Activated CD8-positive, alpha-beta memory T cell treated with anti-CD3 and anti-CD28 coated beads for 48 hours (primary cell): ENCODE measurements at regions not wholly inside any gene's neighbourhood (a gene's known extent, or its start where the extent isn't known, plus 50 kb on each side); places are given as distances from the start of the nearest gene placed in this dataset.
"Not testable (repeated sequence)": the region's sequence is repeated elsewhere in the genome, so short reads cannot be mapped to it uniquely, and the experiment has no call there.

Source experiments
- DNase-seq, 3 experiments: peaks; one replicate each; pipeline ENCODE4 v3.0.0-alpha.2; 2020; ENCODE audit warnings: low read depth in 2 of 3, low spot score in 2 of 3

DNA sequence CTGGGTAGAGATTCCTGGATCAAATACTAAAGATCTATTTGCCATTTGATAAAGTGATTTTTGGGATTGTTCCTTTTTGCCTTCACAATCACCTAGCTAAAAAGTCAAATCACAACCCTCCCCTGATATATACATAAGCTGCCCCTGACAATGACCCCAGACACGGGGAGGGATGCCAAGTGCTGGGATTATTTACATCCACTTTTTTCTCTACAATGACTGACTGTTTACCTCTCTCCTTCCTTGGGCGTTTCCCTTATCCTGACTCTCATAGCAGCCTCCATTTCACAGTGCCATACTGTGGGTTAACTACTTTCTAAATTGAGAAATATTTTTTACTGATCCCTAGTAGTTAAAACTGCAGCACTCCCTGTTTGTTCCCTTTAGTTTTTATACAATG lies 150.8 kb upstream of the TMEM170B start:
- DNase-seq, result no peak

DNA sequence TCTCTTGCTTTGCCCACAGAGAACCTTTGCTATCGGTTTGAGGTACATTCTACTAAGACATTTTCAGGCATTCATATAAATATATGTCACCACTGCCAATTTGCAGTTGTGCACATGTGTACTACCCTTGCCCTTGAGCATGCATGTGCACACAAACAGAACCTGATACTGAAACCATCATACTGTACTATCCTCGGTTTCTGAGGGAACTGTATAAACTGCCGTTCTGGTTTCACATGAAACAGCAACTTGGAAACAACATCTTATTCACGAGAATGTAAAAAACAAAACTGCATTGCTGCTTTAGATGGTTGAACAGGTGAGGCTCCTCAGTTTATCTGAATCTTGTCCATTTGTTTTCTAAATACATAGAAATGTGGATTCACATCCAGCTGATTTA lies 151.2 kb upstream of the TMEM170B start:
- no peak for DNase-seq

DNA sequence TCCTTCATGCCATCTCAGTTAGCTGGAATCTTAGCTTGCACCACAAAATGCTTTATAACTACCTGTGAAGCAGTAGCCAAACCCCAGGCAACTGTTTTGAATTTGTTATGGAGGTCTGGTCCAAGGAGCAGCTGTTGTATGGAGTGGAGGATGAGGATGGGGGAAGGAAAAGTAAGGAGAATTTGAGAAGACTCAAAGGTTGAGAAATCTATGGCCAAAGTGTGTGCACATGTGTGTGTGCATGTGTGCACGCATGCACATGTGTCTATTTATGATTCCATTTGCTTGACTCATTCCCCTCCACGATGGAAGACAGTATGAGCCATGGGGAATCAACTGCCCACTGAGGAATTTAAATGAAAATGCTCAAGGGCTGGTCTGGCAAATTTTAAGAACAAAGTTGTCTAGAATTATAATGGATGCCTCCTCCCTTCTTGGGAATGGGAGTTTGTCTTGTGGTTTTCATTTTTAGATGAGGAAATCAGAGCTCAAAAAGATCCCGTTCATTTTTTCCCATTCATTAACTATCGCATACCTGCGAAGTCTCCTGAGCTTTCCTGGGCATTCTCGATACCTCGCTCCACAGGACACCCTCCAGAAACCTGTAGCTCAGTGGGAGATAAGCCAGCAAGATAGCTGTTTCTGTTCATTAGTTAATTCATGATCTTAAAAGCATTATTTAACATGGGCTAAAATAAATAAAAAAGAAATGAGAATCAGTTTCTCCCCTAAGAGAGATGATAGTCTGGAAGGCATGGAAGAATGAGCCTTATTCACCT lies 152.3 kb upstream of the NEDD9 start:
- DNase-seq, result no peak

DNA sequence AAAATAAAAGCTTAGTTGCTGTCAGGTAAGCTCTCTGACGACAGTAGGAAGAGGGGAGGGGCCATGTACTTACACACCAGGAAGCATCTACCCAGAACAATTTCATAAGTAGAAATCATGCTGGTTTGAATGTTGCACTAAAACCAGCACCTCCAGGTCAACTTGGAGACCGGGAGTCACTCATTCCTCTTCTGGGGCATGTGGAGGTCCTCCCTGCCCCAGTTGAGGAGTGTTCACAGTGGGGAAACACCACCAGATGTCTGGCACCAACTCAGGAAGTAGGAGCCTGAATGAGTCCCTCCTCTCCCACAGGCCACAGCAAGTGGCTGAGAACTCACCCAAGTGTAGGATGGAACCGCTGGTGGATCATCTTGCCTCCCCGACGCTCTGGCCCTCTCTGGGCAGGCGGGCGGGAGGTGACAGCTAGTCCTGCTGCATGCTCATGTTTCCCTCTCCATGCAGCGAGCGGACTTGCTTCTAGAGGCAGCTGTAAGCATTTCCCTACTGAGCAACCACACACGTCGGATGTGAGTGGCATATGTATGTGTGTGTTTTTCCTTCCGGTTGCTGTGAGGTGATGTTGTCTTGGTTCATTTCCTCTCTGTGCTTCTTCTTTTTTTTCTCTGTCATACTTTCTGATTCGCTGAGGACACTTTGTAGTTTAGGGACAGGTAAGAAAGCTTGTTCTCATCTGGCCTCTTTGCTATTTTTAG lies 149.5 kb upstream of the NEDD9 start:
- peak; percentile 27 to 38 (median 33) for DNase-seq

DNA sequence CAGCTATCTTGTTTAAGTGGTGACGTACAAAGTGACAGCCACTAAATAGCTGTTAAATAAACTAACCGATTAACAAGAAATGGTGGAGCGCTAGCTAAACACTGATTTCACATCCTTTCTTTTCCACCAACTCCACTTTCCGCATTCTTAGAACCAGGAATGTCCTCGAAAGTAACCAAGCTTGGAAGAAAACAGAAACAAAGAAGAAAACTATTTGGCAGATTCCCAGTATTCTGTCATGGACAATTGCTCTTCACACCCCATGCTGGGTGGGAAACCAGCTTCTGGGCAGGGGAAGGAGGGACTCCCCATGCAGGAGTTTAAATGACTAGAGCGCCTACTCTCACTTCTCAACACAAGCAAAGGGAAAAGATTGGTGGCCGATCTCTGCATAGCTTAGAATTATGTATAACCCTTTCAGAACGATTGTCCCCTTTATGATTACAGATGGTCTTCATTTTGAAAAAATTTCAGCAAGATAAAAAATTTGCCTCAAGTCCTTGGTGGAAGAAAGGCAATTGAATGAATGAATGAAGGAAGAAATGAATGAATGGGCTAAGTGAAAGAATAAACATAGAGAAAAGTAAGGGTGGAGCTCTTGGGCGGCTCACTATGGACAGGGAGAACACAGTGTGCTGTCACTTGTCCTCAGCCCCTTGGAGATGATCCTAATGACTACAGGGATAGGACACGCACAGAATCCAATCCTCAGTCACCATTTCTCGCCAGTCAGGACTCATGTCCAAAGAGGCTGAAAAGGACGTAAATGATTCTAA lies 148.7 kb upstream of the NEDD9 start:
- no peak for DNase-seq

DNA sequence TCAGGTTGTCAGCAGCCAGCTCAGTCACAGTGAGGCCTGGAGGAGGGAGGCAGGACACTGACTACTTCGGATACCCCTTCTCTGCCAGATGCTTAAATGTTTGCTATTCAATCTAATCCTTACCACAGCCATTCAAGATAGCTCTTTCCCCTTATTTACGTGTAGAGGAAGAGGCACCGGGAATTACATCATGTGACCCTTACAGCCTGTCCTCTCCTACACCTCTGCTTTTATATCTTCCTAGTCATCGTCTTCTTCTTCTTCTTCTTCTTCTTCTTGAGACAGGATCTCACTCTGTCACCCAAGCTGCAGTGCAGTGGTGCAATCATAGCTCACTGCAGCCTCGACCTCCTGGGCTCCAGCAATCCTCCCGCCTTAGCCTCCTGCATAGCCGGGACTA lies 148.1 kb upstream of the NEDD9 start:
- DNase-seq, result no peak

DNA sequence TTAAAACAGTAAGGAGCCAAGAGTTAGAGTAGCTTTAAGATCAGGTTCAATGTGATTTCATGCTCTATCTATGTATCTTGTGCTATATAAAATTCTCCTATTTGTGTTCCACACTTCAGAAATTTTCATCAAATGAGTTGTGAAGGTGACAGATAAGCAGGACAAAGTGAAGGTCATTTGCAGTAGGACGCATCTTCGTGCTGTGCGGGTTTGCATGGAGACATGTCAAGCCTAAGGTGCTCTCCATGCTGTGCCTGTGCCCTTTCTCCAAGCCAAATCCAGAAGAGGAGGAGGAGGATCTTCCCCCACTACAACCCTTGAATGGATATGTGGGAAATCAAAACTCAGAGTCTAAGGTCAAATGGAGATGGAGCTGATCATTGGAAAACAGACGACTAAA lies 147.3 kb upstream of the NEDD9 start:
- DNase-seq, result no peak

DNA sequence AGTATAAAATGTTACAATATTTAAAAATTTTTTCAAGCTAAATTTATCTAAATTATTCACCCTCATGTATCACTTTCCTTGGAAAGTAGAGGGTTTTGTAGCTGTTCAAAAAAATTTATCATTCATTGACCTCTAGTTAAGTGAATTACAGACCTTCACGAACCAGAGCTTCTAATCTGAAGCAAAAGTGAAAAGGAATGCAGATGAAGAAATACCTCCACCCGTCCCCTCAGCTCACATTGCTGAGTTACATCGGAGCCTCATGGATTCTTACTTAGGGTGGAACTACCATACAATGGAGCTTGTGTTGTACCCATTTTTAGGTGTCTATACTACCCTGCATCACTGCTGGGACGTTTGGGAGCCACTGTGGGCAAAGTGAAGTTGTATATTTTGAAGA lies 146.2 kb upstream of the NEDD9 start:
- no peak for DNase-seq

DNA sequence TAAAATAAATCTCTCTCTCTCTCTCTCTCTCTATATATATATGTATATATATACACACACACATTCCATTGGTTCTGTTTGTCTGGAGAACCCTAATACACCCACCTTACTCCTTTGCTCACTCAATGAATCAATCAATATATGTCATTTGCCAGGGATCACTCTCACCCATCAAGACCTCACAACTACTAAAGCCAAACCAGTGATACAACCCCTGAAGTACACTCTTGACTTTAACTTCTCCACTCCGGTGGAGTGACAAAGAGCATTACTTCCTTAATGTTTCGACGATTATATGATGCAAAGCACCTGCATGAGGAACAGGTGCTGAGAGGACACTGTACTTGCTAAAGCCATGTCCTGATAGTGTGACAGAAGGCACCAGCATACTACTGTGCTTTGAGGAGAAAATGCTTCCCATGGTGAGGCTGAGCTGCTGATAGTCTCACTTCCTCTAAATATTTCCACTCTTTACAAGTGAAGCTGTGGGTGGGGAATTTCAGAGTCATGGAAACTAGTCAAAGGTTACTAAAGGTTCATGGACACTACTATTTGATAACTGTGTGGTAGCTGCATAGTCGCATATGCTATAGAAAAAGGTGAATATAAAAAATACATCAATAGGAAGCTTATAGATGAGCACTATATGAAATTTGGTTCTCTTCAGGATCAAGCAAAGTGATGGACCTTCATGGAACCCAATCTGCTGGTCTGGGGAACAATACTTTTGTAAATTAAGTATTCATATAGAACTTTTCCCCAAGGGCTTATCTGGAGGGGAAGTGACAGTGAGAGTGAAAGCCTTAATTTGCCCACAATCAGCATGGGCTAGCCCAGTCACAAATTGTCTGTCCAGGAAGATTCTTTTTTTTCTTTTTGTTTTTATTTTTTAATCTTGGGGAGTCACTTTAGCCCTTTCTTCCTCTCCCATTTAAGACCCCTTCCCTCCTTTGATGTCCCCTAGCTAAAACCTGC lies 141.9 kb upstream of the NEDD9 start:
- no peak for DNase-seq

DNA sequence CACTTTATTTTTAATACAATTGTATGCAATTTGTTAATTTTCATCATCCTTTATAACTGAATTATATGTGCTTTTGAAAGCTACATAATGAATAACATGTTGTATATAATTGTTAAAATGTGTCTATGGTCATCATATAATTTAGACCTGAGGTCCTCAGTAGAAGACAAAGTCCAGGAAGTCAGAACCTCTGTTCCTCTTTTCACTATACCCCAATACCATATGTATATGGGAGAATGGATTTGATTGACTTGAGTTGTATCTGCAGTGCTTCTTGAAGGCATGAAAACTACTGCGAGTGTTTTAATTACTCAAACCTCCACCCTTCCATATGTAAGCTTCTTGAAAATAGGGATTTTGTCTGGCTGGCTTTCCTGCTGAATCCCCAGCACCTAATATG lies 140.7 kb upstream of the NEDD9 start:
- DNase-seq, result no peak

DNA sequence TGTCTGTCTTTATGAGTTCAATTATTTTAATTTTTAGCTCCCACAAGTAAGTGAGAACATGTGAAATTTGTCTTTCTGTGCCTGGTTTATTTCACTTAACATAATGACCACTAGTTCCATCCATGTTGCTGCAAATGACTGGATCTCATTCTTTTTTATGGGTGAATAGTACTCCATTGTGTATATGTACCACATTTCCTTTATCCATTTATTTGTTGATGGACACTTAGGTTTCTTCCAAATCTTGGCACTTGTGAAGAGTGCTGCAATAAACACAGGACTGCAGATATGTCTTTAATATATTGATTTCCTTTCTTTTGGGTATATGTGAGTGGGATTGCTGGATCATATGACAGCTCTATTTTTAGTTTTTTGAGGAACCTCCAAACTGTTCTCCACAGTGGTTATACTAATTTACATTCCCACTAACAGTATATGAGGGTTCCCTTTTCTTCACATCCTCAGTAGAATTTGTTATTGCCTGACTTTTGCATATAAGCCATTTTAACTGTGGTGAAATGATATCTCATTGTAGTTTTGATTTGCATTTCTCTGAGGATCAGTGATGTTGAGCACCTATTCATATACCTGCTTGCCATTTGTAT lies 139.8 kb upstream of the NEDD9 start:
- DNase-seq, result not testable (repeated sequence)

DNA sequence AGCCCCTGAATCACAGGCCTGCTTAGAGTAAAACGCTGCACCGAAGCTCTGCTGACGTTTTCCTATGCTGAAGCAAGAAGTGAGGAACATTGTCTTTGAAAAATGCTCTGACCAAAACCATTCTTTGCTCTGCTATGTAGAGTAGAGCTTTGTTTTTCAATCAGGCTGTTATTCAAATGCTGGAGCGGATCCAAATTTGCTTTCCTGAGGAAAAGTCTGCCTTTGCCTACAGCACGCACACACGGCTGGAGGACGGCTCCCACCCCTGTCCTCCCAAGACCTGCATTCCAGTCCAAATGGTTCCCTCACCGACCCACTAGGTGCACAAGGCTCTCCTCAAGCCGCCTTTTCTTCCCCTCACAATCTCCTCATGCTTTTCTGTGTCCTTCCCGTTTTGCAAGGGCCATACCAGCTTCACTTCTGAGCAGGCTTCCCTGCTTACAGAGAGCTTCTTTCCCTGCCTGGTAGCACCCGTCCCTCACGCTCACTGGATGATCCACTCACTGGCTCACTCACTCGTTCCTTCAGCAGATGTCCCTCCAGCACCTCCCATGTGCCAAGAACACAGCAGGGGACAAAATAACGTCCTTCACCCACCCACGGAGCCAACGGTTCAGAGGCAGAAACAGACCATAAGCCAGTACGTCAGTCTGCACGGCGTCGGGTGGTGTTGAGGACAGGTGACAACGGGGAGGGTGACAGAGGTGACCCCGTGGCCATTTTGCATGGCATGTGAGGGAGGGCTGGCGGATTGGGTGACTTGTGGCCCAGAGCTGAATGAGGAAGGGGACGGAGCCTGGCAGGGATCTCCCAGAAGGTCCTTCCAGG lies 137.9 kb upstream of the NEDD9 start:
- no peak for DNase-seq

DNA sequence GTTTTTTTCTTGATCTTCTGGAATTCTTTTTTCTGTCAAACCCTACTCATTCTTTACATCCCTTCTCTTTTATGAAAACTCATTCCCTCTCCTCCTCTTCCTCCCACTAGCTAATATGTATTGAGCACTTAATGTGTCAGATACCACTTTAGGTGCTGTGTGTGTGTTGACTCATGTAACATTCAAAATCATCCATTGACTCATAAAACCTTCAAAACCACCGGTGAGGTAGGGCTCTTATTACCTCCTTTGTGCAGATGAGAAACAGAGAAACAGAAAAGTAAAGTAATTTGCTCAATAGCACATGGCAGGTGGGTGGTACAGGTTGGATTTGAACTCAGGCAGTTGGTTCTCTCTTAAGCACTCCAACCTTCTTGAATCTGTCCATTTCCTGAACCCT lies 136.3 kb upstream of the NEDD9 start:
- no peak for DNase-seq

DNA sequence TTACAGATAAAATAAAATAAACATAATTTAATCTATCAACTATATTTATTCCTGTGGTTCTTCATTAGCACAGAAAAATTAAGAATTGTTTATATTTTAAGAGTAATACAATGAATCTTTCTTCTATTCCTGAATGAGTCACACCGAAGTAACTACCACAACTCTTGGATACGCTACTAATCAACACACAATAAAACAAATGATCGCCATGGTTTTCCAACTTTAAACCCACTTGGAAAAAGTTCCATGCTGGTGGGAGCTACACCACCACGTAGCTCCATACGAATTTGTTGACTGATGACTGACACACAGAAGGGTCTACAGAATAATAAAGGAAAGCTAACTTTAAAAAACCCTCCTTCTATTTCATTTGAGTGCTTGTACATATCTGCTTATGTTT lies 135.8 kb upstream of the NEDD9 start:
- no peak for DNase-seq

DNA sequence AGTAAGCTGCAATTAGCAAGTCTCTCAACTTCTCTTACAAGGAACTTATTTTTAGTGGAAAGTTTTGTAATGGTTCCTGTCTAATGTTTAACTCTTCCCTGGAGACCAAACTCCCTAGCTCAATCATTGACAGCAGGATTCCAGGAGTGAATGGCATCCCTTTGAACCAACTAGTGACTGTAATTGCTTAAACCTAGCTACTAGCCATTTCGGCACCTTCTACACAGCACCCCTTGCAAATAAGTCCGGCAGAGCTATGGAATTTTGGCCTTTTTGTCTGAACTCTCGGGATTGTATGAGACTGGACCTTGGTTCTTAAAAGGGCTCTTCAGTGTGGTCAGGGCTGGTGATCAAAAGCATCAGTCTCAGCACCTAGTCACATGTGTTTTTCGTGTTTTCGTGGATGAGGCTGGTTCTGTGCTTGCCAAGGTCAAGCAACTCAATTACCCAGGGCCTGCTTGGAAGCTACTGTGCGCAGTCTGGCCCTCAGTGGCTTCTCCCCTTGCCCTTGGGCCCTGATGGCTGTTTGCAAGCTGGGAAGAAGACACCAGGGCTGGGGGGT lies 135.3 kb upstream of the NEDD9 start:
- DNase-seq, result no peak

DNA sequence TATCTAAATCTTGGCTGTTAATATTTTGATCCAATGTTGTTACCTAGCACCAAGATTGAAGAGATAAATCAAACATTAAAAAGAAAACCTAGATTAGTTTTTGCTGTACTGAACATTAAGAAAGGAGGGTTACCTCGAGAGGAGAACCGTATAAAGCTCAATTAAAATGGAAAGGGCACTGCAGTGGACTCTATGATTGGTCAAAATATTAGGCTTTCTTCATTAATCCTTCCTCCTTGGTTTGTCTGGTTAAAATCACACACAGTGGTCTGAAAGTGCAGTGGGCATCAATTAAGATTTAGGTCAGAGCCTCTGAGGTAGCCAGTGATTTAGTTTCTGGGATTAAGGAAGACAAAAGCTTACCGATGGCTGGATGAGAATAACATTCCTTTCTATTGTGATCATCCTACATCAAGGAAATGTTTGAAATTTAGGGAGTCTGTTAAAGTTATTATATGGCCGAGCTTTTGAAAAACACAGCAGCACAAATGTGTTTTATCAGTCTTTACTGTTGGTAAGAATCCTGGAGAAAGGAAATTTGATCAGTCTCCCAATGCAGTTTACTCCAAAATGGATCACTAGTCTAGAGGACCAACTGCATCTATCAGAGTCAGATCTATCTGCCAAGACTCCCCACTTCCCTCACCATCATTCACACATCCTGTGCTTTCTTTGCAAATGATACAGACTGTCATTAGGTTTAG lies 134.6 kb upstream of the NEDD9 start:
- no peak for DNase-seq

DNA sequence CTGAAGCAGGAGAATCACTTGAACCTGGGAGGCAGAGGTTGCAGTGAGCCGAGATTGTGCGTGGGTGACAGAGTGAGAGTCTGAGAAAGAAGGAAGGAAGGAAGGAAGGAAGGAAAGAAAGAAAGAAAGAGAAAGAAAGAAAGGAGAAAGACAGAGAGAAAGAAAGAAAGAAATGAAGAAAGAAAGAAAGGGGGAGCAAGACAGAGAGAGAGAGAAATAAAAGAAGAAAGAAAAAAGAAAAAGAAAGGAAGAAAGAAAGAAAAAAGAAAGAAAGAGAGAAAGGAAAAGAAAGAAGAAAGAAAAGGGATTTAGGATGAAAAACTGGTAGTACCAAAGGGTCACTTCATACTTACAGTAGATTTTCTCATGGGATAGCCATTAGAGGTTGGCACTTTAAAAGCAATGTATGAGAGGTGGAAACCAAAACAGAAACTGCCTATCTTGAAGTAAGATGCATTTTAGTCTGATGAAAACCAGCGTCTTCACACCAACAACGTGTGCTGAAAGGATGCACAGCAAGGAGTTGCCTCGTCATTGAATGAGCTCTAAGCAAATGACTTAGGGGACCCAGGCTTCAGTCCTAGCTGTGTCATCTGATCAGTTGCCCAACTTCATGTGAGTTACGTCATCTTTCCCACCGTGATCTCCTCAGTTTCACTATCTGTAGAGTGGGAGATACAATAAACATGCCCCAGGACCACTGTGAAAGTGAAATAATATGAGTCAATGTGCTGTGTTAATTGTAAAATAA lies 133.9 kb upstream of the NEDD9 start:
- DNase-seq, result peak in 2 of 3 experiments; percentile 23 to 29

DNA sequence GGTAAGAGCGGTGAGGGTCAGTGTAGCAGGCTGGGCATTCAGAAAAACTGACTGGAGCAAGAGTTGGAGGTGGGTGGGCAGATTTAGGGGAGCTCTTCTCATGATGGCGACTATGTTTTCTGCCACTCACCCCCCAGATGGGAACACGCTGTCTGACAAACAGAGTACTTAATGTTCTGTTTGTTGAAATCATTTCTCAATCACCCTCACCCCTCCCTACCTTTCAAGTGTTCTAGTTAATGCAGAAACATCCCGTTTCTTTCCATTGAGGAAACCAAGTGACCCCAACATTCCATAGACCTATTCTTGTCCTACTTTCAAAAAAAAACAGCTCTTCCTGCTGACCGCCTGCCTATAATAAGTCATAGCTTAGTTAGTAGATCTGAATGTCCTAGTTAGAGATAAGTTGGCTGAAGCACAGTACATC lies 132.5 kb upstream of the NEDD9 start:
- no peak for DNase-seq
